Osteocyte (in vitro differentiated cells): ENCODE measurements at regions not wholly inside any gene's neighbourhood (a gene's known extent, or its start where the extent isn't known, plus 50 kb on each side); places are given as distances from the start of the nearest gene placed in this dataset.

ENCODE experiments used
- DNase-seq: peaks from one replicate; pipeline ENCODE4 v3.0.0; 2021; ENCODE audit warnings: mixed read lengths; ENCODE audit not compliant: unreplicated experiment; ENCODE audit errors: extremely low spot score
- H3K27ac Mint-ChIP-seq: one replicate; pipeline ENCODE4 v1.8.0; 2021; ENCODE audit warnings: mild to moderate bottlenecking, mixed read lengths; ENCODE audit not compliant: unreplicated experiment
- H3K27me3 Mint-ChIP-seq: one replicate; pipeline ENCODE4 v1.8.0; 2021; ENCODE audit warnings: mixed read lengths; ENCODE audit not compliant: unreplicated experiment
- H3K36me3 Mint-ChIP-seq: one replicate; pipeline ENCODE4 v1.8.0; 2021; ENCODE audit warnings: mixed read lengths; ENCODE audit not compliant: unreplicated experiment
- H3K4me1 Mint-ChIP-seq: one replicate; pipeline ENCODE4 v1.8.0; 2021; ENCODE audit warnings: mixed read lengths; ENCODE audit not compliant: unreplicated experiment
- H3K4me3 Mint-ChIP-seq: one replicate; pipeline ENCODE4 v1.8.0; 2021; ENCODE audit warnings: mild to moderate bottlenecking, moderate library complexity, mixed read lengths; ENCODE audit not compliant: unreplicated experiment
- H3K9me3 Mint-ChIP-seq: one replicate; pipeline ENCODE4 v1.8.0; 2021; ENCODE audit warnings: mixed read lengths; ENCODE audit not compliant: unreplicated experiment
- TF ChIP-seq, protein P1 (sequence below): fragments of 200-600 bp; sonication (generic); IDR thresholded peaks from 2 replicates; pipeline ENCODE4 v1.5.0; 2021; ENCODE audit warnings: antibody characterized with exemption, mild to moderate bottlenecking, moderate library complexity

DNA sequence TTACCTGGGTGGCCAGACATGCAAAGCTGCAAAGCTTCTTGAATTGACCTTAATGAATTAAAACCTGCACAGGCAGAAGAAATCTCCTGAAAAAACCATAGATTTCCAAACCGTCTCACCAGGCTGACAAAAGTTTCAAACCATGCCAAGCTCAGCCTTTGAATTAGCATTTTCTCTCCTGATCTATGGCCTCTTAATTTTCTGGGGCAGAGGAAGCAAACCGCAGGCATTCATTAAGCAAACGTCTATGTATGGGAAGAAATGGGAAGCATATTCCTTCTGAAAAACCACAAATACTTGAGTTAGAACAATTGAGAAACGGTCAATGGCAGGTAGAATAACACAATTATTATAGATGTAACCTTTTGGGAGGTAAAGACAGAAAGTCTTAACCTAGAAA lies 500.2 kb upstream of the NR2F2 start:
- no peaks in the 10 kb centered on the region for H3K36me3 Mint-ChIP-seq
- H3K4me1 Mint-ChIP-seq, result peaks cover 5% of the 10 kb centered on the region
- no peak overlapping the region for H3K4me3 Mint-ChIP-seq
- H3K27ac Mint-ChIP-seq, result no peak overlapping the region
- no peak for DNase-seq
- TF ChIP-seq, protein P1, sequence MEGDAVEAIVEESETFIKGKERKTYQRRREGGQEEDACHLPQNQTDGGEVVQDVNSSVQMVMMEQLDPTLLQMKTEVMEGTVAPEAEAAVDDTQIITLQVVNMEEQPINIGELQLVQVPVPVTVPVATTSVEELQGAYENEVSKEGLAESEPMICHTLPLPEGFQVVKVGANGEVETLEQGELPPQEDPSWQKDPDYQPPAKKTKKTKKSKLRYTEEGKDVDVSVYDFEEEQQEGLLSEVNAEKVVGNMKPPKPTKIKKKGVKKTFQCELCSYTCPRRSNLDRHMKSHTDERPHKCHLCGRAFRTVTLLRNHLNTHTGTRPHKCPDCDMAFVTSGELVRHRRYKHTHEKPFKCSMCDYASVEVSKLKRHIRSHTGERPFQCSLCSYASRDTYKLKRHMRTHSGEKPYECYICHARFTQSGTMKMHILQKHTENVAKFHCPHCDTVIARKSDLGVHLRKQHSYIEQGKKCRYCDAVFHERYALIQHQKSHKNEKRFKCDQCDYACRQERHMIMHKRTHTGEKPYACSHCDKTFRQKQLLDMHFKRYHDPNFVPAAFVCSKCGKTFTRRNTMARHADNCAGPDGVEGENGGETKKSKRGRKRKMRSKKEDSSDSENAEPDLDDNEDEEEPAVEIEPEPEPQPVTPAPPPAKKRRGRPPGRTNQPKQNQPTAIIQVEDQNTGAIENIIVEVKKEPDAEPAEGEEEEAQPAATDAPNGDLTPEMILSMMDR, result no peak
- H3K27me3 Mint-ChIP-seq, result no peaks in the 10 kb centered on the region
- no peaks in the 10 kb centered on the region for H3K9me3 Mint-ChIP-seq

DNA sequence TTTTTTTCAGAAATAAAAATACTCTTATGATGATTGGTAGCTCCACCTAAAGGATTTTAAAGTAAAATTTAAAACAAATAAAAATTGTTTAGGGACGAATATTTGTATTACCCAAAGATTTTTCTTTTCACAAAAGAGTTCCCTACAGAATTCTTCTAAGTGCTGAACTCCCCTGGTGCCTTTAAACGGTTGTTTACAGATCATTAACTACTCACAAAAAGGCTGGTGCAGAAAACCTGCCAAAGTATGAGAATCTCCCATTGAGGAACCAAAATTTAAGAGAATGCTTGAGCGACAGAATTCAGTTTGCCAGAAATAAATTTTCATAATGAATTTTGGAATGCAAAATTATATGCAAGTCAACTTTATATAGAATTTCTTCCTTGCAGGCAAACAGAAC lies 497.8 kb upstream of the NR2F2 start:
- no peak for DNase-seq

DNA sequence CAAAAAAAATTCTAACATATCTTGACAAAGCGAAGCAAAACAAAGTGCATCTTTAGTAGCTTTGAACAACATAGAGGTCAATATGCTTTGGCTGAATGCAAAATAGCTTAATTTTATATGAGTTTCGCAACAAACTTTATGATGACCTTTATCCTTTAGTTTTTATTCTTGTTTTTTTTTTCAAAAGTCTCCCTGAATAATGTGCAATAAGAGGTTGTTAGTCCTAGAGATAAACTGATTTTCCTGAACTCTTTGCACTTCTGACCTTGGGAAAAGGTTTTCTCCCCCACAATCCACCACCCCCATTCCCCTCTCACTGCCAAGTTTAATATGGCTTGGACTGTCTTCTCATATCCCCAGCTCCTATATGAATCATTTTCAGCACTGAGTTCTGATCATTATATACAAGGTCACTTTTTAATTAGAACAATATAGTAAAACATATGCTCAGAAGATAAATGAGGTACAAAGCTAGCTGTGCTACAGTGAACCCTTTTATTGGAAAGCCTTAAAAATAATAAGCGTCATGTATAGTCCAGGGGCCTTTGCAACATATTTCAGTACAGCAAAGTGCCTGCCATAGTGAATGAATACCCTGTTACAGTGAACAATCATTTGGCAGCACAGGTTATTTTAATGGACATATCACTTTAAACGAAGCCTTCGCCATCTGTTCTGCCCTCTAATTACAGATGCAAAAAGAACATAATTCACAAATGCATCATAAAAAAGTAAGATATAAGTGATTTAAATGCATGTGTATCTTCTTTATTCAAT lies 496.3 kb upstream of the NR2F2 start:
- TF ChIP-seq, protein P1, result no peak
- DNase-seq, result no peak
- no peak overlapping the region for H3K4me3 Mint-ChIP-seq
- no peaks in the 10 kb centered on the region for H3K36me3 Mint-ChIP-seq
- no peak overlapping the region for H3K27ac Mint-ChIP-seq
- H3K4me1 Mint-ChIP-seq, result peaks cover 12% of the 10 kb centered on the region
- no peaks in the 10 kb centered on the region for H3K27me3 Mint-ChIP-seq
- no peaks in the 10 kb centered on the region for H3K9me3 Mint-ChIP-seq

More for the DNA sequence above, 497.8 kb upstream of the NR2F2 start:
- Mint-ChIP-seq H3K4me1 (peaks cover 7% of the 10 kb centered on the region), H3K27me3 (no peaks in the 10 kb centered on the region), H3K36me3 (no peaks in the 10 kb centered on the region), H3K9me3 (no peaks in the 10 kb centered on the region), H3K27ac (no peak overlapping the region), H3K4me3 (no peak overlapping the region)
- TF ChIP-seq, protein P1, result no peak

DNA sequence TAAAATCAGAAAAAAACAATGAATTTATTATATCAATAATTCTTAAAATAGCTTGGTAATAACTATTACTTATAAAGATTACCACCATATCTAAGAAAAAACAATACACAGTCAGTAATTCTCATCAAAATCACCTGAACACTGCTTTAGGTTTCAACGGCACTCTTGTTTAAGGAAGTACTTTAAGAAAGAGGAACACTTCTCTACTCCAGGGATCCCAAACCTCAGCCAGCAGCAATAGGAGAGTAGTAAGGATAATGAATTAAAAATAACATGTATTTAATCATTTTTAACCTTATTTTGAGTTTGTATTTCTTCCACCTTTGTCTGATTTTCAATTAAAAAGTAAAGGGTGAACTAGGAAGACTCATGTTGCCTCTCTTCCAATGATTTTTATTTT lies 494.0 kb upstream of the NR2F2 start:
- Mint-ChIP-seq H3K4me3 (no peak overlapping the region), H3K4me1 (peaks cover 28% of the 10 kb centered on the region), H3K9me3 (no peaks in the 10 kb centered on the region), H3K36me3 (no peaks in the 10 kb centered on the region), H3K27ac (no peak overlapping the region), H3K27me3 (no peaks in the 10 kb centered on the region)
- DNase-seq, result no peak
- TF ChIP-seq, protein P1, result no peak

DNA sequence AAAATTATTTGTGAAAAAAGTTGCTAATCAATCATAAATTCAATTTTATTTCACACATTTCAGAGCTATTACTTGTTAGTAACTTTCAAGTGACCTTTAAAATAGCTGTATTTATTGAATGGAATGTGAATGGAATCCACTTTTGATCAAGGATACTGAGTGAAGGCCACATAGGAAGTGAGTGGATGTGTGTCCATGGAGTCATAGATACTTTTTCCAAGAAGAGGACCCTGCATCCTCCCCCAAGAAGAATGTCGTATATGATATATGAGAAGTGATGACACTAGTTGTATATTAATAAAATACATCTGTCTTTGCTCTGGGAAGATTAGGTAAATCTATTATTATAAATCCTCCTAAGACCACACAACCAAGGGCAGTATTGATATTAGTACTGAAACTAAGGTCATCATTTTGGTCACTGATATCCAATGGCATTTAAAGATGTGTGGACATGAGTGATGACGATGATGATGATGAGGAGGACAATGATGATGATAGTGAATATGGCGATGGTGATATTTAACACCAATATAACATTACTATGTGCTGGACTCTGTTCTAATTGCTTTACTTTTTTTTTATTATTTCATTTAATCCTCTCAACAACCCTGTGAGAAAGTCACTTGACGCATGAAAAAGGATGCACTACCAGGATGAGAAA lies 493.0 kb upstream of the NR2F2 start:
- H3K27ac Mint-ChIP-seq, result no peak overlapping the region
- H3K4me3 Mint-ChIP-seq, result no peak overlapping the region
- no peaks in the 10 kb centered on the region for H3K36me3 Mint-ChIP-seq
- H3K9me3 Mint-ChIP-seq, result no peaks in the 10 kb centered on the region
- H3K4me1 Mint-ChIP-seq, result peaks cover 29% of the 10 kb centered on the region
- no peaks in the 10 kb centered on the region for H3K27me3 Mint-ChIP-seq
- no peak for DNase-seq
- TF ChIP-seq, protein P1, result no peak
